HL-60 (cell line): ENCODE measurements at regions not wholly inside any gene's neighbourhood (a gene's known extent, or its start where the extent isn't known, plus 50 kb on each side); places are given as distances from the start of the nearest gene placed in this dataset.

Experiments used
- CTCF ChIP-seq: IDR thresholded peaks from one replicate; pipeline ENCODE4 v1.5.1; 2011; ENCODE audit warnings: low read length, control low read depth, inconsistent platforms; ENCODE audit not compliant: insufficient read depth
- GABPA ChIP-seq: IDR thresholded peaks from 2 replicates; pipeline ENCODE4 v1.6.1; 2012; ENCODE audit warnings: low read depth
- POLR2AphosphoS5 ChIP-seq: IDR thresholded peaks from 2 replicates; pipeline ENCODE4 v1.6.1; 2012; ENCODE audit warnings: low read depth
- REST ChIP-seq: IDR thresholded peaks from 2 replicates; pipeline ENCODE4 v1.6.1; 2012; ENCODE audit warnings: low read depth; ENCODE audit not compliant: insufficient replicate concordance

DNA sequence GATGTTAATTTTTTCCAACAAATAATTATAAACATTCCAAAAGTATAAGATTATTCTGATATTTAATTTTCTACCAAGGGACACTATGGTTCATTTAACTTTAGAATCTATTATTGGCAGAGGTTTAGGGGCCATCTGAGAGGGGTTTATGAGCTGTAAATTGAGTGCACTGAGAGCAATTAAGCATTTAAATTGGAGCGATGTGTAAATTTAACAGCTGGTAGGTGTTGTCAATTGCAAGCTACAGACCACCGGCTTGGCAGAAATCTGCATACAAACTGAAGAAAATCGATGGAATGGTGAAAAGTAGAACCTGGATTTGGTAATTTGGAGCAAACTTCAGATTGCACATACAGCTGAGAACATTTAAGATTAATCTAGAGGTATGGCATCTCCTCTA, 55.8 kb upstream of the MTF2 start:
- TF ChIP-seq POLR2AphosphoS5 (no peak), CTCF (no peak), REST (no peak), GABPA (no peak)
